ENCODE measurements at regions not wholly inside any gene's neighbourhood (a gene's known extent, or its start where the extent isn't known, plus 50 kb on each side); places are given as distances from the start of the nearest gene placed in this dataset.
A peak's percentile ranks its signal among the peaks of the same experiment; 100 is the strongest.

DNA sequence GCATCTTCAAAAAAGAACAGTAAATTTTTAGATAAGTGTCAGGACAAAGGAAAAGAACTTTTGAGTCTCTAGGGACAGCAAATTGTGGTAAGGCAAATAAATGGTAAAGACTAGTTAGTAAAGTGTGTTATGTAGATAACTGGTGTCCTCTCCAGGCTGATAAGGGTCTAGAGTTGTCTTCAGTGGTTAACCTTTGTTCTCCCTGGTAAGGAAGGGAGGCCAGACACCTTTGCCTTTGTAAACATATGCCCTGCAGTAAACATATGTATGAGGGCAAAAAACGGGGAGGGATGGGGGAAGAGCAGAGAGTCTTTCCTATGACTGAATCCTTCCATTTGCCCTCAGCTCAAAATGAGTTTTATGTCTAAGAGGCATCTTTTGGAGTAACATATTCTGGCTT is 384.6 kb downstream of the HNRNPD start:
- Histone ChIP-seq H2BK5ac (ENCODE audit: low read depth, low read length) (no peak overlapping the region), H3K79me1 (ENCODE audit: low read depth, low read length) (no peaks in the 10 kb centered on the region), H2BK20ac (ENCODE audit: low read length) (no peak overlapping the region), H2BK15ac (ENCODE audit: low read length) (no peak overlapping the region), H2AFZ (ENCODE audit: low read length) (no peak overlapping the region), H4K91ac (replicated peaks; ENCODE audit: insufficient read length, low read length) (no peak overlapping the region), H2BK120ac (replicated peaks; ENCODE audit: low read depth, low read length) (no peak overlapping the region), H4K5ac (ENCODE audit: insufficient read length, low read depth, low read length) (no peak overlapping the region), H2AK5ac (ENCODE audit: low read depth, low read length) (no peak overlapping the region), H3K36me3 (ENCODE audit: control insufficient read depth in 2 of 4, insufficient read depth in 4 of 4, low read length in 3 of 4) (no peaks in the 10 kb centered on the region), H2BK12ac (ENCODE audit: low read depth, low read length) (no peak overlapping the region), H3K4me1 (replicated peaks in 1 of 4; ENCODE audit: control insufficient read depth in 3 of 4, insufficient read depth in 4 of 4, low read length in 3 of 4) (peaks cover 0 to 7% (median 4%) of the 10 kb centered on the region in 4 experiments; a peak in 2 of 7 replicates), H3K14ac (ENCODE audit: insufficient read length) (no peak overlapping the region), H3K27ac (ENCODE audit: low read depth, low read length) (no peak overlapping the region), H3K79me2 (ENCODE audit: control insufficient read depth in 1 of 2, insufficient read depth in 2 of 2, low read length in 2 of 2) (no peaks in the 10 kb centered on the region), H3K23ac (ENCODE audit: insufficient read length) (peak overlapping the region; percentile 47), H3K4ac (replicated peaks; ENCODE audit: insufficient read length, low read depth, low read length) (no peak overlapping the region), H3K9me3 (ENCODE audit: insufficient read depth in 2 of 2, low read depth in 1 of 2, low read length in 1 of 2) (no peaks in the 10 kb centered on the region), H3K23me2 (ENCODE audit: low read depth, low read length) (no peaks in the 10 kb centered on the region), H3K18ac (ENCODE audit: extremely low read depth, low read length) (no peak overlapping the region), H4K8ac (ENCODE audit: extremely low read depth, insufficient read depth, low read length) (no peak overlapping the region), H3K27me3 (replicated peaks in 1 of 4; ENCODE audit: control insufficient read depth in 3 of 4, extremely low read depth in 1 of 4, insufficient read depth in 3 of 4, low read length in 3 of 4) (no peaks in the 10 kb centered on the region), H3K56ac (replicated peaks; ENCODE audit: insufficient read length, low read depth, low read length) (no peak overlapping the region), H3K4me2 (ENCODE audit: insufficient read depth in 1 of 2, low read depth in 2 of 2, low read length in 2 of 2) (no peak overlapping the region), H4K20me1 (replicated peaks in 1 of 2; ENCODE audit: control insufficient read depth in 1 of 2, insufficient read depth in 2 of 2, low read length in 2 of 2) (no peaks in the 10 kb centered on the region), H3K4me3 (ENCODE audit: extremely low read depth in 1 of 4, insufficient read depth in 2 of 4, low read depth in 3 of 4, low read length in 4 of 4) (no peak overlapping the region), H3K9ac (replicated peaks in 1 of 4; ENCODE audit: extremely low read depth in 1 of 4, low read depth in 3 of 4, low read length in 3 of 4) (no peak overlapping the region)
- DNase-seq (ENCODE audit: low read depth in 1 of 2, low spot score in 2 of 2), result no peak
- ChIA-PET CTCF (ENCODE audit: partially characterized antibody) (interaction anchor here (0.5 kb wide), 1 partner anchor 646 kb away, joined by 3 read pairs; no protein-coding TSS in a partner anchor), POLR2A (ENCODE audit: partially characterized antibody) (no interaction called here)
- WGBS, 2 experiments (ENCODE audit: extremely low coverage in 1 of 2, insufficient coverage in 1 of 2, insufficient read length in 1 of 2, insufficient replicate concordance in 2 of 2, low coverage in 1 of 2, low lambda C conversion rate in 2 of 2, missing lambda C conversion rate in 1 of 2), result 70% methylated on average over 1 of the region's 1 CpG; no CpG with 5 or more reads in 1 of the 2 experiments
- FAIRE-seq, result no peak
- TF ChIP-seq RNF2 (IDR thresholded peaks at IDR 0.05; ENCODE audit: borderline replicate concordance, low read depth, low read length, missing control alignments, poor library complexity, severe bottlenecking), result no peak
- TF ChIP-seq HDAC6 (IDR thresholded peaks at IDR 0.05; ENCODE audit: low read depth, low read length), result no peak
- no peak for TF ChIP-seq SAP30 (IDR thresholded peaks at IDR 0.05; ENCODE audit: insufficient read depth, insufficient replicate concordance, low read length)
- TF ChIP-seq SUZ12 (IDR thresholded peaks at IDR 0.05; ENCODE audit: low read length), result no peak
- no peak for TF ChIP-seq CHD2 (IDR thresholded peaks at IDR 0.05; ENCODE audit: low read length)
- TF ChIP-seq USF2 (IDR thresholded peaks at IDR 0.05; ENCODE audit: low read length), result no peak
- TF ChIP-seq, protein P1, sequence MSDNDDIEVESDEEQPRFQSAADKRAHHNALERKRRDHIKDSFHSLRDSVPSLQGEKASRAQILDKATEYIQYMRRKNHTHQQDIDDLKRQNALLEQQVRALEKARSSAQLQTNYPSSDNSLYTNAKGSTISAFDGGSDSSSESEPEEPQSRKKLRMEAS (IDR thresholded peaks at IDR 0.05), result no peak
- no peak for TF ChIP-seq GTF2F1 (IDR thresholded peaks at IDR 0.05; ENCODE audit: borderline replicate concordance, low read depth, low read length)

All from H1 (cell line).